ENCODE measurements at regions not wholly inside any gene's neighbourhood (a gene's known extent, or its start where the extent isn't known, plus 50 kb on each side); places are given as distances from the start of the nearest gene placed in this dataset.

GRCh38 chr10:31731711-31732110 lies 196.9 kb downstream of the ARHGAP12 start:
- TF ChIP-seq CTCF (IDR thresholded peaks at IDR 0.05; ENCODE audit: low read length) (no peak), EZH2 (IDR thresholded peaks at IDR 0.05; ENCODE audit: borderline replicate concordance, low read length) (no peak)

Measured in OCI-LY1 (cell line).